OCI-LY1 (cell line): ENCODE measurements at regions not wholly inside any gene's neighbourhood (a gene's known extent, or its start where the extent isn't known, plus 50 kb on each side); places are given as distances from the start of the nearest gene placed in this dataset.

Source experiments
- CTCF ChIP-seq: fragments of 200-600 bp; sonication (generic), shearing (Covaris generic); IDR thresholded peaks from 2 replicates; pipeline ENCODE4 v1.5.1; 2017; ENCODE audit warnings: mild to moderate bottlenecking, antibody characterized with exemption, low read length, moderate library complexity, mixed read lengths
- EZH2 ChIP-seq: fragments of 200-600 bp; sonication (generic), shearing (Covaris generic); IDR thresholded peaks from 2 replicates; pipeline ENCODE4 v1.8.0; 2017; ENCODE audit warnings: borderline replicate concordance, mixed run types, mild to moderate bottlenecking, antibody characterized with exemption, low read length, moderate library complexity, mixed read lengths

GRCh38 chr13:80605716-80606115, 264.8 kb upstream of the SPRY2 start:
- TF ChIP-seq CTCF (no peak), EZH2 (no peak)
